GM23338 (cell line): ENCODE measurements at regions not wholly inside any gene's neighbourhood (a gene's known extent, or its start where the extent isn't known, plus 50 kb on each side); places are given as distances from the start of the nearest gene placed in this dataset.

Experiments
- ATAC-seq: fragments of 200-7000 bp; cut with Tn5 transposase; 3 replicates; pipeline ENCODE4 v1.9.1; 2020
- DNase-seq: peaks from one replicate; pipeline ENCODE4 v3.0.0-alpha.2; 2015; ENCODE audit warnings: low spot score
- H2AFZ ChIP-seq: fragments of 200-600 bp; sonication (generic); 2 replicates; pipeline ENCODE4 v1.8.0; 2016; ENCODE audit warnings: antibody characterized with exemption, mild to moderate bottlenecking, moderate library complexity
- H3F3A ChIP-seq: fragments of 200-600 bp; sonication (generic); replicated peaks from 2 replicates; pipeline ENCODE4 v1.8.0; 2017; ENCODE audit warnings: antibody characterized with exemption, mixed run types, low read depth
- H3K27ac ChIP-seq: fragments of 200-600 bp; sonication (generic); 2 replicates; pipeline ENCODE4 v1.6.1; 2016; ENCODE audit warnings: low read depth
- H3K27me3 ChIP-seq: fragments of 200-600 bp; sonication (generic); 2 replicates; pipeline ENCODE4 v1.8.0; 2016; ENCODE audit warnings: mild to moderate bottlenecking, mixed run types, moderate library complexity; ENCODE audit not compliant: insufficient read depth
- H3K36me3 ChIP-seq: fragments of 200-600 bp; sonication (generic); 2 replicates; pipeline ENCODE4 v1.8.0; 2016; ENCODE audit warnings: mild to moderate bottlenecking; ENCODE audit not compliant: insufficient read depth
- H3K4me1 ChIP-seq: fragments of 200-600 bp; sonication (generic); 2 replicates; pipeline ENCODE4 v1.8.0; 2016; ENCODE audit warnings: mild to moderate bottlenecking, moderate library complexity; ENCODE audit not compliant: insufficient read depth
- H3K4me2 ChIP-seq: fragments of 200-600 bp; sonication (generic); 2 replicates; pipeline ENCODE4 v1.7.1; 2017; ENCODE audit warnings: mixed run types
- H3K4me3 ChIP-seq: fragments of 200-600 bp; sonication (generic); 2 replicates; pipeline ENCODE4 v1.6.1; 2016; ENCODE audit warnings: mixed run types
- H3K79me2 ChIP-seq: fragments of 200-600 bp; sonication (generic); replicated peaks from 2 replicates; pipeline ENCODE4 v1.8.0; 2017; ENCODE audit warnings: mild to moderate bottlenecking; ENCODE audit not compliant: insufficient read depth
- H3K9me2 ChIP-seq: fragments of 200-600 bp; sonication (generic); 2 replicates; pipeline ENCODE4 v1.8.0; 2017; ENCODE audit not compliant: insufficient read depth
- H4K20me1 ChIP-seq: fragments of 200-600 bp; sonication (generic); replicated peaks from 2 replicates; pipeline ENCODE4 v1.8.0; 2017; ENCODE audit warnings: mild to moderate bottlenecking; ENCODE audit not compliant: insufficient read depth
- H3K27ac Mint-ChIP-seq: 2 replicates; pipeline ENCODE4 v1.8.0; 2020; ENCODE audit warnings: inconsistent platforms, mild to moderate bottlenecking, moderate library complexity, mixed read lengths
- H3K27me3 Mint-ChIP-seq: 3 replicates; pipeline ENCODE4 v1.8.0; 2022; ENCODE audit warnings: low read depth, mild to moderate bottlenecking, moderate library complexity, mixed read lengths, inconsistent platforms; ENCODE audit not compliant: insufficient read depth, poor library complexity
- H3K36me3 Mint-ChIP-seq: 3 replicates; pipeline ENCODE4 v1.8.0; 2021; ENCODE audit warnings: low read depth, mild to moderate bottlenecking, inconsistent platforms, moderate library complexity, mixed read lengths
- H3K4me1 Mint-ChIP-seq: 3 replicates; pipeline ENCODE4 v1.8.0; 2020; ENCODE audit warnings: mild to moderate bottlenecking, inconsistent platforms, mixed read lengths
- H3K4me3 Mint-ChIP-seq: 3 replicates; pipeline ENCODE4 v1.8.0; 2021; ENCODE audit warnings: moderate library complexity, mild to moderate bottlenecking, inconsistent platforms, mixed read lengths
- H3K9me3 Mint-ChIP-seq: 3 replicates; pipeline ENCODE4 v1.8.0; 2020; ENCODE audit warnings: moderate library complexity, mild to moderate bottlenecking, inconsistent platforms, mixed read lengths
- CREB1 ChIP-seq: fragments of 250-450 bp; sonication (Bioruptor Pico); IDR thresholded peaks from 2 replicates; pipeline ENCODE4 v1.5.0; 2020; ENCODE audit warnings: low read depth, mild to moderate bottlenecking, moderate library complexity
- EZH2phosphoT487 ChIP-seq: fragments of 200-600 bp; sonication (generic); IDR thresholded peaks from one replicate; pipeline ENCODE4 v1.8.1; 2018; ENCODE audit warnings: antibody characterized with exemption; ENCODE audit not compliant: unreplicated experiment
- NANOG ChIP-seq: IDR thresholded peaks from 2 replicates; pipeline ENCODE4 v1.6.1; 2016; ENCODE audit warnings: antibody characterized with exemption, borderline replicate concordance
- POLR2AphosphoS5 ChIP-seq: IDR thresholded peaks from 2 replicates; pipeline ENCODE4 v1.6.1; 2016; ENCODE audit warnings: antibody characterized with exemption, low read depth
- REST ChIP-seq: IDR thresholded peaks from one replicate; pipeline ENCODE4 v1.6.1; 2018; ENCODE audit warnings: antibody characterized with exemption; ENCODE audit not compliant: unreplicated experiment
- STAT1 ChIP-seq: IDR thresholded peaks from one replicate; pipeline ENCODE4 v1.6.1; 2016; ENCODE audit warnings: antibody characterized with exemption; ENCODE audit not compliant: unreplicated experiment
- ZNF331 ChIP-seq: fragments of 250-450 bp; sonication (Bioruptor Pico); IDR thresholded peaks from 2 replicates; pipeline ENCODE4 v1.5.0; 2020; ENCODE audit warnings: low read depth, mild to moderate bottlenecking, moderate library complexity

GRCh38 chr4:66193487-66193886 is 523.2 kb upstream of the EPHA5 start (continued):
- TF ChIP-seq REST (no peak), POLR2AphosphoS5 (no peak), STAT1 (no peak), NANOG (no peak), ZNF331 (CRISPR knock-in tag) (no peak)

GRCh38 chr4:66187175-66187720 is 517.0 kb upstream of the EPHA5 start:
- Mint-ChIP-seq H3K27me3 (no peaks in the 10 kb centered on the region), H3K27ac (no peak overlapping the region), H3K9me3 (no peaks in the 10 kb centered on the region), H3K4me3 (no peak overlapping the region), H3K4me1 (no peaks in the 10 kb centered on the region), H3K36me3 (no peaks in the 10 kb centered on the region)
- Histone ChIP-seq H3K4me3 (no peak overlapping the region), H3K36me3 (no peaks in the 10 kb centered on the region), H4K20me1 (no peaks in the 10 kb centered on the region), H3F3A (no peaks in the 10 kb centered on the region), H3K79me2 (no peaks in the 10 kb centered on the region), H3K4me2 (no peak overlapping the region), H3K9me2 (no peaks in the 10 kb centered on the region), H3K27me3 (no peaks in the 10 kb centered on the region), H2AFZ (no peak overlapping the region), H3K4me1 (no peaks in the 10 kb centered on the region), H3K27ac (no peak overlapping the region)
- ATAC-seq (no peak), DNase-seq (no peak)
- TF ChIP-seq STAT1 (no peak), REST (no peak), CREB1 (CRISPR knock-in tag) (no peak), ZNF331 (CRISPR knock-in tag) (no peak)

- Mint-ChIP-seq H3K36me3 (no peaks in the 10 kb centered on the region), H3K4me3 (no peak overlapping the region), H3K27me3 (no peaks in the 10 kb centered on the region), H3K9me3 (no peaks in the 10 kb centered on the region), H3K4me1 (no peaks in the 10 kb centered on the region), H3K27ac (no peak overlapping the region)
- Histone ChIP-seq H3K27ac (no peak overlapping the region), H2AFZ (no peak overlapping the region), H3K9me2 (no peaks in the 10 kb centered on the region), H3K4me2 (no peak overlapping the region), H3K4me3 (no peak overlapping the region), H3K4me1 (no peaks in the 10 kb centered on the region), H3K27me3 (no peaks in the 10 kb centered on the region), H3K79me2 (no peaks in the 10 kb centered on the region), H4K20me1 (no peaks in the 10 kb centered on the region), H3K36me3 (no peaks in the 10 kb centered on the region), H3F3A (no peaks in the 10 kb centered on the region)
- DNase-seq = no peak
- no peak for ATAC-seq
- TF ChIP-seq ZNF331 (CRISPR knock-in tag) (no peak), EZH2phosphoT487 (no peak)
Measured at GRCh38 chr4:66186095-66186494, 515.8 kb upstream of the EPHA5 start.
